ENCODE measurements at regions not wholly inside any gene's neighbourhood (a gene's known extent, or its start where the extent isn't known, plus 50 kb on each side); places are given as distances from the start of the nearest gene placed in this dataset.

DNA sequence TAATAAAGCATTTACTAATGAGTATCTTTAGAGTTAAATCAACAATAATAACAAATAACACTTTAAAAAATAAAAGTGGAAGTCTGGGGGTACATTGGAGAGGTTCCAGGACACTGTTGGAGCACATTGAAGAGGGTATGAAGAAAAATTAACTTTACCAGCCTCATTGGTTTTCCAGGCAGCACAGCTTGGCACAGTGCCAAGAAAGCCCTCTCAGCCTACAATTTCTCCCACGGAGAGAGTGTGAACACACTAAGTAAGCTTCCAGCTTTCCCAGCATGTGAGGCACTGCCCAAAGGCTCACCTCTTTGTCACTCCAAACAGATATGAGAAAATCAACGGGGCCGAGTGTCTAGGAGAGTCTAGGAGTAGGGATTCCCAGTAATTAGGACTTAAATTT, 1912.8 kb upstream of the NUDT12 start:
- Histone ChIP-seq H3K27ac (ENCODE audit: low read depth, low read length) (no peak overlapping the region), H3K4me3 (ENCODE audit: low read depth, low read length) (no peak overlapping the region), H3K27me3 (ENCODE audit: insufficient read depth, low read length) (no peaks in the 10 kb centered on the region), H3K36me3 (ENCODE audit: insufficient read depth, low read length) (peaks cover 3% of the 10 kb centered on the region; the same call in 1 of the 2 replicates), H3K79me2 (ENCODE audit: control insufficient read depth, insufficient read depth, low read length, unreplicated experiment) (no peaks in the 10 kb centered on the region), H3K4me1 (ENCODE audit: control insufficient read depth, insufficient read depth, low read length, unreplicated experiment) (no peaks in the 10 kb centered on the region), H2AFZ (ENCODE audit: low read length, unreplicated experiment) (no peak overlapping the region)

DNA sequence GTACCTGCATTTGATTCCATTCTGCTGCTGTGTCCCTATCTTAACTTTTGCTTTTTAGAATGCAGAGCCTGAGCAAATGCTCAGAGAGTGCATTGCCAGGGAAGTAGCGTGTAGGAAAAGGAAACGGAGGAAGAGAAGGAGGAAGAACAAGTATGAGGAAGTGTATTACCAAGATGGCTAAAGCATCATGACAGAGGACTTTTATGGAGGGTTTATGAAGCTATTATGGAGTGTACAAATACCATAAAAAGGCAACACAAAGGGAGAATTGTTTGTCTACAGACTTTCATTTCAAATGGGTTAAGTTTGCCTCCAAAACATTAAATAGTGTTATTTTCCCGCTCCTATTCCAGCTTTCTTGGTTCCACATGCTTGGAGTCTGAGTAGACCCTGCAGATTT, 1899.8 kb upstream of the NUDT12 start:
- no peaks in the 10 kb centered on the region for H3K4me1 ChIP-seq (ENCODE audit: control insufficient read depth, insufficient read depth, low read length, unreplicated experiment)
- H3K79me2 ChIP-seq (ENCODE audit: control insufficient read depth, insufficient read depth, low read length, unreplicated experiment): no peaks in the 10 kb centered on the region
- H3K27ac ChIP-seq (ENCODE audit: low read depth, low read length): no peak overlapping the region
- H3K27me3 ChIP-seq (ENCODE audit: insufficient read depth, low read length): no peaks in the 10 kb centered on the region
- no peak overlapping the region for H2AFZ ChIP-seq (ENCODE audit: low read length, unreplicated experiment)
- H3K36me3 ChIP-seq (ENCODE audit: insufficient read depth, low read length): no peaks in the 10 kb centered on the region
- H3K4me3 ChIP-seq (ENCODE audit: low read depth, low read length): no peak overlapping the region

DNA sequence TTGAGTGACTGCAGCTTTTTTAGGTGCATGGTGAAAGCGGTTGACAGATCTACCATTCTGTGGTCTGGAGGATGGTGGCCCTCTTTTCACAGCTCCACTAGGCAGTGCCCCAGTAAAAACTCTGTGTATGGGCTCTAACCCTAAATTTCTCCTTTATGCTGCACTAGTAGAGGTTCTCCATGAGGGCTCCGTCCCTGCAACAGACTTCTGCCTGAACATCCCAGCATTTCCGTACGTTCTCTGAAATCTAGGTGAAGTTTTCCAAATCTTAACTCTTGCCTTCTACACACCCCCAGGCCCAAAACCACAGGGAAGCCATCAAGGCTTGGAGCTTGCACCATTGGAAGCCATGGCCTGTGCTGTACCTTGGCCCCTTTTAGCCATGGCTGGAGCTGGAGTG, 1898.1 kb upstream of the NUDT12 start:
- Histone ChIP-seq H3K36me3 (ENCODE audit: insufficient read depth, low read length) (no peaks in the 10 kb centered on the region), H3K27ac (ENCODE audit: low read depth, low read length) (no peak overlapping the region), H3K4me3 (ENCODE audit: low read depth, low read length) (no peak overlapping the region), H3K79me2 (ENCODE audit: control insufficient read depth, insufficient read depth, low read length, unreplicated experiment) (no peaks in the 10 kb centered on the region), H2AFZ (ENCODE audit: low read length, unreplicated experiment) (no peak overlapping the region), H3K27me3 (ENCODE audit: insufficient read depth, low read length) (no peaks in the 10 kb centered on the region), H3K4me1 (ENCODE audit: control insufficient read depth, insufficient read depth, low read length, unreplicated experiment) (no peaks in the 10 kb centered on the region)

DNA sequence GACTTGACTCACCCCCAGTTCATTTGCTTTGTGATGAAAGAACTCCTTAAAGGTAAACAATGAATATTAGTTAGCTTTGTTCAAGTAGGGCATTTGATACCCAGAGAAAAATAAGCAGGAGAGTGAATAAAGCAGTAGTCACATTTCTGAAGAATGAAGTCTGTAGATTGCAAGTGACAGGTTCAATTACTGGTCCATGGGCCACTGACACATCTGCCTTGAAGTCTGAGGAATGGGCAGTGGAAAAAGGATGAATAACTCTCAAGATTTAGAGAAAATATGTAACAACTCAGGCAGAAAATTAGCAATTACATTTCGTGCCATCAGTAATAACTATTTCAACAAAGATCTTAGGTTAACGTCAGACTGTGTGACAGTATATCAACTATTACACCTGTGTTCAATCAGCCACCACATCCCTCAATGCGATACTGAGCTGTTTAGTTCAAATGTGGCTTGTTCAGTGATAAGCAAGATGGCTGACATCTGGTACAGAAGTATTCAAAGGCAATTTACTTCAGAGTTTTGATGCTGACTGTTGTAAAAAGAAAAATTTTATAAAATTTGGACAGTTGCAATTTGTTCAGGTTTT, 1890.7 kb upstream of the NUDT12 start:
- H3K27ac ChIP-seq (ENCODE audit: low read depth, low read length): no peak overlapping the region
- H3K27me3 ChIP-seq (ENCODE audit: insufficient read depth, low read length): no peaks in the 10 kb centered on the region
- H2AFZ ChIP-seq (ENCODE audit: low read length, unreplicated experiment): no peak overlapping the region
- no peak overlapping the region for H3K4me3 ChIP-seq (ENCODE audit: low read depth, low read length)
- no peaks in the 10 kb centered on the region for H3K4me1 ChIP-seq (ENCODE audit: control insufficient read depth, insufficient read depth, low read length, unreplicated experiment)
- H3K79me2 ChIP-seq (ENCODE audit: control insufficient read depth, insufficient read depth, low read length, unreplicated experiment): no peaks in the 10 kb centered on the region
- H3K36me3 ChIP-seq (ENCODE audit: insufficient read depth, low read length): no peaks in the 10 kb centered on the region

DNA sequence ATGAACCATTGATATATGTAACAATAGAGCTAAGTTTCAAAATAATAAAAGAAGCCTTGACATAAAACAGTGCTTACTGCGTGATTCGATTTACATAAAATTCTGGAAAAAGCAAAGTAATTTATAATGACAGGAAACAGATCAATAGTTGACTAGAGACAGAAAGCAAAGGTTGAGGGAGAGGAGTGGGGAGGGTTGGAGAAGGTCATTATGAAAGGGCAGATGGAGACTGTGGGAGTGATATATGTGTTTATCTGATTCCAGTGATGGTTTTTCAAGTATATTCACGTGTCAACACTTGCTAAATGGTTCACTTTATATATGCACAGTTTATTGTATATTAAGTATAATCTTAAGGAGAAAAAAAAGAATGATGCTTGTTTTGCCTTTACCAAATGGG, 1885.7 kb upstream of the NUDT12 start:
- Histone ChIP-seq H3K27me3 (ENCODE audit: insufficient read depth, low read length) (no peaks in the 10 kb centered on the region), H3K27ac (ENCODE audit: low read depth, low read length) (no peak overlapping the region), H2AFZ (ENCODE audit: low read length, unreplicated experiment) (no peak overlapping the region), H3K36me3 (ENCODE audit: insufficient read depth, low read length) (no peaks in the 10 kb centered on the region), H3K4me3 (ENCODE audit: low read depth, low read length) (no peak overlapping the region), H3K4me1 (ENCODE audit: control insufficient read depth, insufficient read depth, low read length, unreplicated experiment) (no peaks in the 10 kb centered on the region), H3K79me2 (ENCODE audit: control insufficient read depth, insufficient read depth, low read length, unreplicated experiment) (no peaks in the 10 kb centered on the region)

DNA sequence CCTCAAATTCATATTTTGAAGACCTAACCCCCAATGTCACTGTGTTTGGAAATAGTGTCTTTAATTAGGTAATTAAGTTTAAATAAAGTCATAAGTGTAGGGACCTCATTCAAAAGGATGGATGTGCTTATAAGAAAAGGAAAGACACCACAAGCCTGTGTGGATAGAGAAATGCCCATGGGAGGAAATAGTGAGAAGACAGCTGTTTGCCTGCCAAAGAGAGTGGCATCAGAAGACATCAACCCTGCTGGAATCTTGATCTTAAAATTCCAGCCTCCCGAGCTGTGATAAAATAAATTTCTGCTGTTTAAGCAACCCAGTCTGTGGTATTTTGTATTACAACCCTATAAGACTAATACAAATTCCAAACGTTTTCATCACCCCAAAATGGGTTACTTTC, 1867.9 kb upstream of the NUDT12 start:
- Histone ChIP-seq H3K79me2 (ENCODE audit: control insufficient read depth, insufficient read depth, low read length, unreplicated experiment) (no peaks in the 10 kb centered on the region), H3K4me3 (ENCODE audit: low read depth, low read length) (no peak overlapping the region), H3K27ac (ENCODE audit: low read depth, low read length) (no peak overlapping the region), H3K4me1 (ENCODE audit: control insufficient read depth, insufficient read depth, low read length, unreplicated experiment) (no peaks in the 10 kb centered on the region), H3K36me3 (ENCODE audit: insufficient read depth, low read length) (no peaks in the 10 kb centered on the region), H2AFZ (ENCODE audit: low read length, unreplicated experiment) (no peak overlapping the region), H3K27me3 (ENCODE audit: insufficient read depth, low read length) (no peaks in the 10 kb centered on the region)

DNA sequence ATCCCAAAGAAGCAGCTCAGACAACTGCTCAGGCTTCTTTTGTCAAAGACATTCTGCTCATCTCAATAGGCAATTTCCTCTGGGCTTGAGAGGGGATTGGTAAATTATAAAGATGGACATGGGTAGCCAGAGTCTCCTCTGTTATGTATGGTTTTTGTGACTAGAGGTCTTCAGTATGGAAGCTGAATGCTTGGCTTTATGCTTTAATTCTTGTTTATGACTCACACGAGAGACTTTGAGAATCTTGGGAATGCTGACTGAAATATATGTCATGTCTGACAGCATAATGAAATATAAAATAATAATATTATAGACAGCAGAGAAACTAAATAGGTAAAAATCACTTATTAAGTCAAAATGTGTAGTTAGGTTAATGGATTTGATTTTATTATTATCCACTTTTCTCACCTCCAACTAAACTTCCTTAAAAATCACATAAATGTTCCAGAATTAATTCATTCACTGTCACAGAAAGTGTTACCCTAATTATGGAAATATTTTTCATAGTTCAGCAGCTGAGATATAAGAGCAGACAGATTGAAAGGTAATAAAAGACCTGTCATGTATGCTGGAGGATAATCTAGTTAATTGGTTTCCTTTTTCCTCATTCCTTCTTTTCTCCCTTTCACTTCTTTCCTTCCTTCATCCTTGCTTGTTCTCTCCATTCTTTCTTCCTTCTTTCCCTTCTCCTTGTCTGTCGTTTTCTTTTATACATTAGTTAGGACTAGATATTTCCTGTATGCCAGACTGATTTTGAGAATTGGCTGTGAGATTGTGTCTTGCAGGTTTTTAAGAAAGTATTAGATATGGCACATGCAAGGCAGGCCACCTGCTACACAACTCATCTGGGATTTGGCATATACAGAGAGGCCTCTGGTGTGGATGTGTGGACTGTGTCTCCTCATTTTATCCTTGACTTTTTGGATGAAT, 1866.1 kb upstream of the NUDT12 start:
- no peak overlapping the region for H3K4me3 ChIP-seq (ENCODE audit: low read depth, low read length)
- no peak overlapping the region for H3K27ac ChIP-seq (ENCODE audit: low read depth, low read length)
- H3K27me3 ChIP-seq (ENCODE audit: insufficient read depth, low read length): no peaks in the 10 kb centered on the region
- no peaks in the 10 kb centered on the region for H3K79me2 ChIP-seq (ENCODE audit: control insufficient read depth, insufficient read depth, low read length, unreplicated experiment)
- no peak overlapping the region for H2AFZ ChIP-seq (ENCODE audit: low read length, unreplicated experiment)
- no peaks in the 10 kb centered on the region for H3K4me1 ChIP-seq (ENCODE audit: control insufficient read depth, insufficient read depth, low read length, unreplicated experiment)
- no peaks in the 10 kb centered on the region for H3K36me3 ChIP-seq (ENCODE audit: insufficient read depth, low read length)

DNA sequence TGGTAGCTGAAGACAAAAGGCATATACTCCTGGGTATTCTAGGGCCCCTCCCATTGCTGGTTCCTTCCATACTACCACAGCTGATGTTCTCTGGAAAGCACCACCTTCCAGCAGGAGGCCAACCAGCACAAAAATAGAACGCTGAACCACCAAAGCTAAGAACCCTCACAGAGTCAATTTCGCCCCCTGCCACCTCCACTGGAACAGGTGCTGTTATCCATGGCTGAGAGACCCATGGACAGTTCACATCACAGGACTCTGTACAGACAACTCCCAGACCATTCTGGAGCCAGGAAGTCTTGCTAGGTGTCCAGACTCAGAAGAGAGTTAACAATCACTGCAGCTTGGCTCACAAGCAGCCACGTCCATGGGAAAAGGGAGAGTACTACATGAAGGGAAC, 1851.5 kb upstream of the NUDT12 start:
- Histone ChIP-seq H3K27me3 (ENCODE audit: insufficient read depth, low read length) (no peaks in the 10 kb centered on the region), H3K4me3 (ENCODE audit: low read depth, low read length) (no peak overlapping the region), H2AFZ (ENCODE audit: low read length, unreplicated experiment) (no peak overlapping the region), H3K4me1 (ENCODE audit: control insufficient read depth, insufficient read depth, low read length, unreplicated experiment) (no peaks in the 10 kb centered on the region), H3K79me2 (ENCODE audit: control insufficient read depth, insufficient read depth, low read length, unreplicated experiment) (no peaks in the 10 kb centered on the region), H3K27ac (ENCODE audit: low read depth, low read length) (no peak overlapping the region), H3K36me3 (ENCODE audit: insufficient read depth, low read length) (no peaks in the 10 kb centered on the region)

DNA sequence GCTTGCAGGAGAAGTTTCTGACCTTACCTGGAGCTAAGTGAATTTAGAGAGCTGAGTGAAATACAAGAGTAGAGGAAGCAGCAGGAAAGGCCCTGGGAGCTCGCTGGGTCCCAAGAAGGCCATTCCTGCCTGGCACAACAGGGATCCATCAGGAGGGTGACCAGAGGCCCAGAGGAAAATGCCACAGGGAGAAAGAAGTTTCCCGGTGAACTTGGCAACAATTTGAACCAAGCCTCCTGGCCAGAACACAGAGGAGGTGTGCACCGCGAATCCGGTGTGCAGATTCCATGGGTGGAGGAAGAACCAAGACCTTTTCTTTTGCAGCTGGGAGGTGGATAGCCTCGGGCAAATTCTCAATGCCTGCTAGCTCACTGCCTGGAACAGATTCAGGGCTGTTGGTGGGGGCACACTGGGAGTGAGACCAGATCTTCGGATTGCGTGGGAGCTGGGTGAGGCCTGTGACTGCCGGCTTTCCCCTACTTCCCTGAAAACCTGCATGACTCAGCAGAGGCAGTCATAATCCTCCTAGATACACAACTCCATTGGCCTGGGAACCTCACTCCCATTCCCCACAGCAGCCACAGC, 1850.9 kb upstream of the NUDT12 start:
- H3K27me3 ChIP-seq (ENCODE audit: insufficient read depth, low read length): no peaks in the 10 kb centered on the region
- no peak overlapping the region for H3K4me3 ChIP-seq (ENCODE audit: low read depth, low read length)
- no peaks in the 10 kb centered on the region for H3K36me3 ChIP-seq (ENCODE audit: insufficient read depth, low read length)
- no peak overlapping the region for H3K27ac ChIP-seq (ENCODE audit: low read depth, low read length)
- H2AFZ ChIP-seq (ENCODE audit: low read length, unreplicated experiment): no peak overlapping the region
- no peaks in the 10 kb centered on the region for H3K4me1 ChIP-seq (ENCODE audit: control insufficient read depth, insufficient read depth, low read length, unreplicated experiment)
- H3K79me2 ChIP-seq (ENCODE audit: control insufficient read depth, insufficient read depth, low read length, unreplicated experiment): no peaks in the 10 kb centered on the region

DNA sequence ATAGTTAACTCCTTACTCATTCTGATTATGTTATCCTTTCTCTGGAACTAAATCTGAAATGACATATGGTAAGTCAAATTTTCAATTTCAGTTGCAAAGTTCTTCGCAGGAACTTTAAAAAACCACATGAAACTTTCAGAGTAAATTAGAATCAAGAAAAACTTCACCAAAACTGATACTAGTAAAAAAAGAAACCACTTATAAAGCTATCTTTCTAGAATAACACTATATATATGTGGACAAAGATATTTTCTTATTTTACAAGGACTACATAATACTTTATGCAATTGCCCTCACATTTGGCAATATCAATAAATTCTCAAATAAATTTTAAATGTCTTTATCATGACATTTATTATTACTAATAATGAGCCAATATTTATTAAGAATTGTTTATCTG, 1847.1 kb upstream of the NUDT12 start:
- no peaks in the 10 kb centered on the region for H3K27me3 ChIP-seq (ENCODE audit: insufficient read depth, low read length)
- H2AFZ ChIP-seq (ENCODE audit: low read length, unreplicated experiment): no peak overlapping the region
- H3K36me3 ChIP-seq (ENCODE audit: insufficient read depth, low read length): no peaks in the 10 kb centered on the region

DNA sequence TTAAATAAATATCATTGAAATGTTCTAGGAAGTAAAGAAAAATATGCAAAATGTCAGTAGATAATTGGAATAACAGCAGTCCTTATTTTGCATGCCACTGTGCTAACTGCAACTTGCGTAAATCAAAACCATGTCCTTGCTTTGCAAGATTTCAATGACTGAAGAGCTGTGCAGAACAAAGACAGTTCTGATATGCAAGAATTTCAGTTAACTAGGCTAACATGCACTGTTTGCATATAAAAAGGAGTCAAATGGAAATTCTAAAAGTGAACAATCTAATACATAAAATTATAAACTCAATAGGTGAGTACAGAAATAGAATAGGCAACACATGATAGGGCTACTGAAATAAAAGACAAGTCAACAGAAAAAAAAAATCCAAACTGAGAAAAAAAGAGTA, 1844.6 kb upstream of the NUDT12 start:
- no peaks in the 10 kb centered on the region for H3K79me2 ChIP-seq (ENCODE audit: control insufficient read depth, insufficient read depth, low read length, unreplicated experiment)

More for the DNA sequence above, 1847.1 kb upstream of the NUDT12 start:
- Histone ChIP-seq H3K79me2 (ENCODE audit: control insufficient read depth, insufficient read depth, low read length, unreplicated experiment) (no peaks in the 10 kb centered on the region), H3K4me1 (ENCODE audit: control insufficient read depth, insufficient read depth, low read length, unreplicated experiment) (no peaks in the 10 kb centered on the region), H3K27ac (ENCODE audit: low read depth, low read length) (no peak overlapping the region), H3K4me3 (ENCODE audit: low read depth, low read length) (no peak overlapping the region)

More for the DNA sequence above, 1844.6 kb upstream of the NUDT12 start:
- H3K36me3 ChIP-seq (ENCODE audit: insufficient read depth, low read length): no peaks in the 10 kb centered on the region
- H3K27me3 ChIP-seq (ENCODE audit: insufficient read depth, low read length): no peaks in the 10 kb centered on the region
- no peak overlapping the region for H3K4me3 ChIP-seq (ENCODE audit: low read depth, low read length)
- no peak overlapping the region for H2AFZ ChIP-seq (ENCODE audit: low read length, unreplicated experiment)
- H3K4me1 ChIP-seq (ENCODE audit: control insufficient read depth, insufficient read depth, low read length, unreplicated experiment): peaks cover 7% of the 10 kb centered on the region
- no peak overlapping the region for H3K27ac ChIP-seq (ENCODE audit: low read depth, low read length)

Measured in ACC112 (cell line).